GM21723 (cell line): ENCODE measurements at regions not wholly inside any gene's neighbourhood (a gene's known extent, or its start where the extent isn't known, plus 50 kb on each side); places are given as distances from the start of the nearest gene placed in this dataset.

Experiments used
- ATAC-seq: cut with Tn5 transposase; IDR thresholded peaks from one replicate; pipeline ENCODE4 v1.9.1; 2021; ENCODE audit warnings: mild to moderate bottlenecking, moderate library complexity; ENCODE audit not compliant: unreplicated experiment

DNA sequence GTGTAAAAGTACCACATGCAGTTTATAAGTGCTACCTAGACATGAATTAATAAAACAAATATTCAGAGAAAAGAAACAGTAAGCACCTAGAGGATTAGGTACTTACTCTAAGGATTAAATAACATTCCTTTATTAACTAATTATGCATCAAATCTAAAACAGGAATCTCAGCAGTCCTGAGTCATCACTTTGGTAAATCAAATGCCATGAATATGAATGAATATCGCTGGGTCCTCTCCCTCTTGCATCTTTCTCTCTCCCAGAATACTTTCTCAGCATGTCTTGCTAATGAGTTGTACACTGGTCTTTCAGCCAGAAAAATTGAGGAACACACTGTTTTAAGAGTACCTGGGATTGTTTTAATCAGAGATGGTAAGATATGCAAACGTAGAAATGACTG, 225.5 kb upstream of the NFE2L3 start:
- ATAC-seq, result no peak

DNA sequence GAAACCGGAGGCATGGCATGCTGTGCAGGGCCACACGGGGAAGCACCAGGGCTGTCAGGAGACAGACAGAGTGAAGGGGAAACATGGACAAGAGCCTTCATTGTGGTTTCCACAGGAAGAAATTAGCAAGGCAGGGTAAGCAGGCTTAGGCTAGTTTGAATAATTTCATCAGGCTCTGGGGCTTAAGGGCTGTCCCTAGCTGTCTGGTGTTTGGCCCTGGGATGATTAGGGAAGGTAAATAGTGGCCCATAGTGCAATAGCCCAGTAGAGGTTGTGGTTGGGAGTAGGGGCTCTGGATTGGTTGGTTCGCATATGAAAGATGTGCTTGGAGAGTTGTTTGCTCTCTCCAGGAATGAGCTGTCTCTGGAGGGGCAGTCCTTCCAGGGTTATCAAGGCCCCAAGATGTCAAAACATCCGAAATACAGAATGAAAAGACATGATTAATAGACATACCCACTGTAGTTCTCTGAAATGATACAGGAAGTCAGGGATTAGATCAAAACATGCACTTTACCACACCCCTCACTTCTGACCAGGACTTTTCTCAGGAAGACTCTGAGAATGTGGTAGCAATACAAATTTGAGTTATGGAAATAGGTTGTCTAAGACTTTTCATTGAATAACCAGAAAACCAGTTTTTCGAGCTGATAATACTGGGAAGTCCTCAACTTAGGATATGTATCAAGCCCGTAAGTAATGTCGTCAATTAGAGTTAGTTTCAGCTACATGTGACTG, 224.9 kb upstream of the NFE2L3 start:
- ATAC-seq, result no peak

DNA sequence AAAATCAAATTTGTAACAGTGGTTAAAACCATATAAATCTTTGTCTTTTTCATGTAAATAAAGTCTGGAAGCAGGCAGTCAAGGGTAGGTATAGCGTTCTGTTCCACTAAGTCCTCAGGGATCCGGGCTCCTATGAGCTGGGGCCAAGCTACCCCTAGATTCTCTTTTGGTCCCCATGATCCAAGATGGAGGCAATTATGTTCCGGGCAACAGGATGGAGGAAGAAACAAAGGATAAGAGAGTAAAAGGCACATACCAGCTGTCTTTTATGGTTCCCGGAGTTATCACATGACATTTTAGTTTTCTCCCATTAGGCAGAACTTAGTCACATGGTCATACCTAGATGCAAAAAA, 224.4 kb upstream of the NFE2L3 start:
- ATAC-seq, result no peak

DNA sequence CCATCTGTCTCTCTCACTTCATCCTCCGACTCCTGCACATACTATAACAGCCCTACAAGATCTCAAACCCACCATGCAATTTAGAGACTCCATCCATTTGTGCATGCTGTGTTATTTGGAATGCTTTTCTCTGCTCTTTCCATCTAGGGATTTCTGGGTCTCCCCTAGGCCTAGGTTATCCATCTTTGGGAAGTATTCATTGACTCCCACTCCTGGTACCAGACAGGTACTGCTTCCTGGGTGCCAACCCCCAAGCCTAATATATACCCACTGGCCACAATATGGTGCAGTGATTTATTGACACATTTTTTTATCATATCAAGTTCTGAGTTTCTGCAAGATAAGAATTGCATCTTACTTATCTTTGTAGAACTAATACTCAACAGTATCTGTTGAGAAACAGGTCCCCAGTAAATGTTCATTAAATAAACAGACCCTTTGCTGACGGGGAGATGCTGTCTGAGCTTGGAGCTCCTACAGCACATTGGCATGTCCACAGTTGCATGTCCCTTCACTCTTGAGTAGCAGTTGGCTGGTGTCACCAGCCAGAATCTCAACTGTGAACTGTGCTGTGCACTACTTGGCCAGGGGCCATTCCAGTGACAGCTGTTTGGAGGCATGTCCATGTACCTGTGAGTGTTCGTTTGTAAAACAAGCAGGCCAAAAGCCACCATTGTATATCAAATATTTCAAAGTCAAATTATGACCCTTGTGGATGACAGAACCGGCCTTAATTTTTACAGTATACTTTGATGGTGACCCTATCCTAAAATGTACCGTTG, 223.3 kb upstream of the NFE2L3 start:
- ATAC-seq, result no peak

DNA sequence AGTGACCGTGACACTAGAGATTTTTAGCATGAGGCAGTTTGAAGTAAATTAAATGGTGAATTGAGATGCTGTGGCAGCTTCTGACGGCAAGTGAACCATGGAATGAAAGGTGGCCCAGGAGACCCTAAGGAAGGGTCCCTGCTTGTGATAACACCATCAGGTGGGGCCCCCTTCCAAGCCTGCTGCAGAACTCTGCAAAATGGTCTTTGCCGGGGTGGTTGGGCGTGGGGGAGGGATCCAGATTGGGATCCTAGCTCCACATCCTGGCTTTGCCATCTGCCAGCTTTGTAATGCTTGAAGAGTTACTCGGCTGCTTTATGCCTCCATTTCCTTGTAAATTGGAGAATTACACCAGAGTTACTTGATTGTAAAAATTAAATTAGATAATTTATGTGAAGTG, 222.6 kb upstream of the NFE2L3 start:
- no peak for ATAC-seq

DNA sequence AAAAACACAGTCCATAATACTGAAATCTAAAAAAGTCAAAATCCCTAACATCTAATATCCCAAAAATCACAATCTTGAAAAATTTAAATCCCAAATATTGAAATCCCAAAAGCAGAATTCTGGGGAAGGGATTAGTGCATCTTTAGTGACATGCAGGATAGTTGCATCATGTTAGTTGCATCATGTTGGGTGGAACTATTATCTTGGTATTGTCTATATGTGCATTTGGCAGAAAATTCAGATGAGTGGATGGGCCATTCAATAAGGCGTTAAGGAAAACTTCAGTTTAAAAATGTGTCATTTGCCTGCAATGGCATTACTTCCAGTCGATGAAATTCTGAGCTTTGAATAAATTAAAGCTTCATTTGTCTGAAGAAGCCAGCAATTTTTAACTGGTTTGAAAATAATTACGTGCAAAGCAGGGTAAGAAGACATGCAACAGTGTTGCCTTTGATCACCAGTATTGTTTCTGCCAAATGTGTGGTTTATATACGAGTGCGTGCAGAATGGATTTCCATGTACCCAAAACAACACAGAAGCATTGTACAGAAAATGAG, 221.4 kb upstream of the NFE2L3 start:
- no peak for ATAC-seq

DNA sequence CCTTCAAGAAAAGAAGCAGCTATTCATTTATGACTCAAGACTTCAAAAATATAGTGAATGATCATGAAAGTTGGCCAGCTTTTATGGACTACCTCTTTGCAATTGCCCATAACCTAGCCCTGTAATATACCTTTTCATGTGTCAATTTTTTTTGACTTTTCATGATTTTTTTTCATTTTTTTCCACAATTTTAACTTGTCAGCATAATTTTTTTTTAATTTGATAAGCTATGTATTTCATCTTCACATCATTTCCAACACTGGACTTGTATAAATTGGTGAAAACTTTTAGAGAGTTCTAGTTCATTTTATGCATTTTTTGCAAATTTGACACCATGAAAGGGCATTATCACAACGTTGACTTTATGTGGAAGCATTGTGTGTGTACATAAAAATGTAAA, 220.8 kb upstream of the NFE2L3 start:
- ATAC-seq, result no peak

DNA sequence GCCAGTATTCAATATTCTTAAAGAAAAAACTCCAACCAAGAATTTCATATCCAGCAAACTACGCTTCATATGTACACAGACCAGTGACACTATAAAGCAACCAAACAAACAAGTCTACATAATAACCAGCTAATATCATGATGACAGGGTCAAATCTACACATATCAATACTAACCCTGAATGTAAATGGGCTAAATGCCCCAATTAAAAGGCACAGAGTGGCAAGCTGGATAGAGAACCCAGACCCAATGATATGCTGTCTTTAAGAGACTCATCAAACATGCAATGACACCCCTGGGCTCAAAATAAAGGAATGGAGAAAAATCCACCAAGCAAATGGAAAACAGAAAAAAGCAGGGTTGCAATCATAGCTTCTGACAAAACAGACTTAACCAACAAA, 218.1 kb upstream of the NFE2L3 start:
- ATAC-seq, result no peak

DNA sequence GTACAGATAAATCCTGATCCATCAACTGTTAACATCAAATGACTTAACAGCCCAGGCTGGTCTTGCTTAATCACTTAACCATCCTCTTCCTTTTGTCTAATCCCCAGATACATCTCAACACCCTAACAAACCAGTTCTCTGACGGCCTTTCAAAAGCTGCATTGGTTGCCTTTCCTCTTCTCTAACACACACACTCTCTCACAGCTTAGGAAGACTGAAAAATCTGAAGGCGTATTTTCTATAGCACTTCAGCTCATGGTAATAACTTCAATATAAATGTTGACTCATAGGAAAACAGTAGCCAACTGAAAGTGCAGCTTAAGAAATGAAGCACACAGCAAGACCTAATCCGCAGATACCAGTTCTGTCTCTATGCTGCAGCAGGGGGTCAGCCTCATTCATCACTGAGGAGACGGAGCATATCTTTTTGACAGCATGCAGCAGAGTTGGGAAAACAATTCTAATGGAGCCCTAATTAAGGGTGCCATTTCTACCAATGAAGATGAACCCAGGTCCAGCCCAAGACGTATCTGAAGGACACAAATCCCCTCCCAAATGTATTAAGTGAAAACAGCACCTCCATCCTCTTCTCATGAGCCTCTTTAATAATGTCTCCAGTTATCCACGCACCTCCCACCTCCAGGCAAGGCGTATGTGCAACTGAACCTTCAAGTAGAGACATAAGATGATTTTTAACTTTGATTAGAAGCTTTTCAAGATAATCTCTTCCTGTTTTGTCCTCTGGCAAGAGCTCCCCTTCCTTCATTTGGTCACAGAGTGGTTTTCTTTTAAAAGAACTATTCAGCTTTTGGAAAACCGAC, 211.7 kb upstream of the NFE2L3 start:
- peak; percentile 21 for ATAC-seq

DNA sequence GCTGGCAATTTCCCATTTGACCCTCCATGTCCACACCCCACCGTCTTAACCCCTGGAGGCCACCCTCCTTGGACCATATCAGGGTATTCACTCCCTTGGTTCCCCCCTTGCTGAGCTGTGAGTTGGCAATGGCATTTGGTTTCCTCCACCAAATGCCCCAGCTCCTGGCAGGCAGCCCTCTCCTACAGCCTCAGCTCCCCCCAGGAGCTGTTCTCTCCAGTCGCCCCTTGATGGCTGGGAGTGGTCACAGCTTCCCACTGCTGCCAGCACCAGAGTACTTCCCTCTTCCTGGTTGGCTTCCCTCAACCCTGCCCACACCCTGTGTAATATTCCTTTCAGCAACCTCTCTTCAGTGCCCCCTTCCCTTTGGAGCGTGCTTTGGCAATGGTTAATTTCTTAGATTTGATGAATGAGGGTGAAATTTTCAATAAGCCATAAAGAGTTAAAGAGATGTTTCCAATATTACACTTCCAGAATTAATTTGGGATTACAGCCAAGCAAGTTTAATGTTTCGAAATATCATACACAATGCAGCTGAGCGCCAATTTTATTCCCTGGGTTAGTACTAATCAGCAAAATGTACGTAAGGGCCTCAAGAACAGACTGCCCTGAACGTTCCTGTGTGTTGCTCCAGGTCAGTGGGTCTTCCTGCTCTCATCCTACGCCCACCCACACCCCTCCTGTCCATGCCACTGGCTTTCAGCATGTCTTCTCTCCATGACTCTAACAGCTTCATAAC, 207.1 kb upstream of the NFE2L3 start:
- no peak for ATAC-seq

DNA sequence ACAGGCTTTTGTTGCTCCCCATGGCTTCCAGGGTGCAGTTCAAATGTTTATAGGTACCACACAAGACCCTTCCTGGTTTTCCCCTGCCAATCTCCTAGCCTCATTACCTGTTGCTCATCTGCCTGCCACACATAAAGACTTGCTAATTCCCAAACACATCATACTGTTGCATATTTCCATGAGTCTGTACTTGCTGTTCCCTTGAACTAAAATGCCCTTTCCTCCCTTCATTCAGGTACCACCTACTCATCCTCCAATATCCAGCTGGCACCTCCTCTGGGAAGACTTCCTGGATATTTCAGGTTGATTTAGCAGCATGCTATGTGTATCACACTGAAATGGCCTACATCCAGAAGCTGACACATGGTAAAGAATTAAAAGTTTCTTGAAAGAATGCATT, 206.4 kb upstream of the NFE2L3 start:
- no peak for ATAC-seq

DNA sequence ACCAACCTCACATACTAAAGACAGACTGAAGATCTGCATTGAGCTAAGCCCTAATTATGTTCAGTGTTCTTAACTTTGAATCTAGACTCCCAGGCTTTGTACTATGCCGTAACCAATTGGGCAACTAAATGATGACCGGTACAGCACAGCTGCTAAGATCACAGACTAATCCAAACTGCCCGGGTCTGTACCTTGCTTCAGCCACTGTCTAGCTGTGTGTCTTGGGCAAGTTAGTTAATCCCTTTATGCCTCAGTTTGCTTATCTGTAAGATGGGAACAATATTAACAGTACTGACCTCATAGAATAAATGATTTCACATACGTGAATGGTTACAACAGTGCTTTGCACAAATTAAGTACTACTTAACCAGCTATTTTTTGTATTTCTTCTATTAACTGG, 205.8 kb upstream of the NFE2L3 start:
- no peak for ATAC-seq

DNA sequence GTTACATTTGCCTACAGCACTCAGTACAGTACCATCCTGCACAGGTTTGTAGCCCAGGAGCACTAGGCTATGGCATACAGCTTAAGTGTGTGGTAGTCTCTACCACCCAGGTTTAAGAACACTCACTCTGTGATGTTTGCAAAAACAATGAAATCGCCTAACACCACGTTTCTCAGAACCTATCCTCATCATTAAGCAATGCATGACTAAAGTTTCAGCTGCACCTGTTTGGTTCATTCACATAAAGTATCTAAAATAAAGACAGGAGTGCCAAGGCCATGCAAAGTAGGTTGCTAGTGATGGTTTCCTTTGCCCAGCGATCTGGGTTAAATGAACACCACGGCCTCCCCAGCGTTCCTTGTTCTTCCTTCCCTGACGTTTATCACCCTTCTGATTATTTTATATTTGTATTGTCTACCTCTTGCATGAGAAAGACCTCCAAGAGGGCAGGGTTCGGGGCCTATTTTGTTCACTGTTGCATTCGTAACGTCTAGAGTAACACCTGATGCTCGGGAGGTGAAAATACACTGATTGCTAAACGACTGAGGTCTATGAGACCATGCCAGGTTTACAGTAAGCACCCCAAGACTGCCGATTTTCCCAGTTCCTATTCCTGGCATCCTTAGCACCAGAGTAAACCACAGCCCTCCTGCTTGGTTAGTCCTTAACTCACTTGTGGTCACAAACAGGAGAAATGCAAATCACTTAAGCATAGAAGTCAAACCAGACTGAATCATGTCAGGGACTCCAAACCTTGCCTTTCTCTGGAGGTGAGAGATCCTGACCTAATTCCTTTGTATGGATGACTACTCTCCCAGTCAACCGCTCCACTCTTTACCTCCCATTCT, 204.1 kb upstream of the NFE2L3 start:
- ATAC-seq, result no peak

DNA sequence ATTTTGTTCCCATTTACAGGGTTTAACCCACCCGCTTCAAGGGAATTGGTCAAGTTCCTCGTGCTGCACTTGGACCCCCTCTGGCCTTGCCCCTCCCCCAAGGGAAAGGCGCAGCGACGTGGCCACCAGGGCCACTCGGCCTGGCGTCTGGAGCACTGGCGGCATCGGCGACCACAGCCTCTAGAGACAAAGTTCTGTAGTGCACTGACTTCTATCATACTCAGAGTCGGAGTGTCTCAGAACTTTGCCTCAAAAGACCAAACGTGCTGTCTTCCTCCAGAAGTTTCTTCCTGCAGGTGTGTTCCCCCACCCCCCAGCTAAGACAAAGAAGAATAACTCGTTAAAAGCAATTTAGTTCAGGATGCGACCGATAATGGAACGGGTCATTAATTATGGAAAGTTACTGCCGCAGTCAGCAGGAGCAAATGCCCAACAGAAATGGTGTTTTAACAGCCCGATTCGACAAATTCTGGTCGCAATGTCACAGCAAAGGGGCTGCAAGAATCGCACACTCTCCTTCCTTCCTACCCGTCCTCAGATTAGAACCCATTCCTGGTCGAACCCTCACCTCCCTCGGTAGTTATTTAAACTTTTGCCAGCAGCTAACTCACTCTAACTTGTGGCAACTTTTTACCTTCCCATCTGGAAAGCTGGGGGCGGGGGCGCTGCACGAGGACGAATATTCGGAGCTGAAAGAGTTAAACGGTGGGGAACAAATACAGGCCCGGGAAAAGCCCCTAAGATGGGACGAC, 202.1 kb upstream of the NFE2L3 start:
- no peak for ATAC-seq

DNA sequence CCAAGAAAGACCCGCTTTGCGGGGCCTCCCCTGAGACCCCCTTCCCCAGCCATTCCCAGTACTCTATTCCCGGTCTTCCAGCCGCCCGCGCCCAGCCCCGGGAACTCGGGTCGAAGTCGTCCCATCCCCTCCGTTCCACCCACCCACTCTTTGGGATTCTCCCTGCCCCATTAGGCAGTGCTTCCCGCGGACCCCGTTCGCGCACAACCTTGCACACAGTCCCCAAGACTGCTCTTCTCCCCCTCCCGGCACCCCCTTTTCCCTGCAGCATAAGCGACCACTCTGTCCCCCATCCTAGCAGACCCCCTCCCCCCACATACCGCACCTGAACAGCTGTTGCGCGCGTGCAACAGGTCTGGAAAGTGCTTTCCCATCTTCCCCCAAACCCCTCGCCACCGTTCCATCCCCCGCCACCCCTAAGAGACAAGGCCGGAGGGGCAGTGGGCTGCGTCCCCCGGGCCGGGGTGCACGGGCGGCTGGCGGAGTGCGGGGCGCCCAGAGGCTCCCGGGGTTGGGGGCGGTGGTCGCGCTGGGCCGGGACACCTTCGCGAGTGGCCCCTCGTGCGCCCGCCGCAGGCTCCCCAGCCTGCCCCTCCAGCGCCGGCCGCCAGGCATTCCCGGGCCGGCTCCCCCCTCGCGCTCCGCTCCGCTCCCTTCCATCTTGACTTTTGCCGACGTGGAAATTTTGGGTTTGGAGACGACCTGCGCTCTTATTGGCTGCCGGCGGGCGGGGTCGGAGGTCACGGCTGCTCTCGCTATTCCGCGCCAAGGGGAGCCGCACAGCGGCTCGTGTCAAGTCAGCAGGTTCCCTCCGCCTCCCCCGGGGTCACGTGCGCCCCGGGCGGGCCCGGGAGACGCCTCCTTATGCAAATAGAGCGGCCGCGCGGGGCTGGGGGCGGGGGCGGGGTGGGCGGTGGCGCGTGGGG, 201.2 kb upstream of the NFE2L3 start:
- ATAC-seq, result peak; percentile 83

DNA sequence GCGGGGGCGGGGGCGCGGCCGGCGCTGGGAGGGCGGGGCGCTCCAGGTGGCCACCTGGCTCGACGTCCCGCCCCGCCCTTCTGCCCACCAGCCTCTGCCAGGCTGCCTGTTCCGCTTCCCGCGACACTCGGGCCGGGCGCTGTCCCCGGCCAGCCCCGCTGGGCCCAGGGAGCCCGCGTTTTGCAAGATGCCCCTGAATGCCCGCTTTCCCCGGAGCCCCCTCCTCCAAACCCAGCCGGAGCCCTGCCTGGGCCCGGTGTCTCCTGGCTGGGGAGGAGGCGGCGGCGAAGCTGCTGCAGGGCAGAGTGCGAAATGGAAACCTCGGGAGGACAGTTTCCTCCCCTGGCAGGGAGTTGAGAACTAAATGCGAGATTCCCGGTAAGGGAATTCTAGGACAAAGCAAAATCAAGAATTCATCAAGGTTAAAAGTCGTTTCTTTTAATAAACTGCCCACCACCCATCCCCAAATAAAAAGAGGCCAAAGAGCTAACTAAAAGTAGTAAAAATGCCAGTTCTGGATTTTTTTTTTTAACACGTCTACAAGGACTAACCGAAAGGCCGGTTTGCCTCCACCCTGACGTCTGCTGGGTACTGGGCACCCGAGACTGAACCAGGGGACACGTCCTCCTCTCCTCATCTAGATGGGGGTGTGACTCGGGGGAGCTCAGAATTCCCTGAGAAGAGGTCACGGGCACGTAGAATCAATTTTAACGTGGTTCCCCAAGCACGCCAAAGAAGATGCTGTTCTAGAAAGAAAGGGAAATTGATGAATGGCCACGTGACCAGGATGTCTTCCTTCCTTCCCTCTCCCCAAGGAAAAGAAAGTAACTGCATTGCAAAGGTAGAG, 200.4 kb upstream of the NFE2L3 start:
- ATAC-seq, result peak; percentile 55
